ENCODE measurements at regions not wholly inside any gene's neighbourhood (a gene's known extent, or its start where the extent isn't known, plus 50 kb on each side); places are given as distances from the start of the nearest gene placed in this dataset.
A peak's percentile ranks its signal among the peaks of the same experiment; 100 is the strongest.
"Not testable (repeated sequence)": the region's sequence is repeated elsewhere in the genome, so short reads cannot be mapped to it uniquely, and the experiment has no call there.

- H3K9me3 Mint-ChIP-seq; H3K4me1 Mint-ChIP-seq; DNase-seq (ENCODE audit: low spot score in 2 of 2); H3K4me3 Mint-ChIP-seq; ATAC-seq (replicated peaks; ENCODE audit: extremely low read depth, poor library complexity, severe bottlenecking); H3K27ac Mint-ChIP-seq (ENCODE audit: low read depth); H3K36me3 Mint-ChIP-seq (ENCODE audit: insufficient read depth): not testable (repeated sequence)
- peaks cover 22% of the 10 kb centered on the region for H3K27me3 Mint-ChIP-seq
Measured at GRCh38 chr9:62843145-62843544, 1653.3 kb downstream of the SPATA31A7 start.

GRCh38 chr9:62843706-62844290 lies 1654.0 kb downstream of the SPATA31A7 start:
- H3K27ac Mint-ChIP-seq (ENCODE audit: low read depth); H3K36me3 Mint-ChIP-seq (ENCODE audit: insufficient read depth); DNase-seq (ENCODE audit: low spot score in 2 of 2); H3K4me1 Mint-ChIP-seq; H3K4me3 Mint-ChIP-seq; H3K9me3 Mint-ChIP-seq: not testable (repeated sequence)
- ATAC-seq (replicated peaks; ENCODE audit: extremely low read depth, poor library complexity, severe bottlenecking), result peak; percentile 19
- peaks cover 22% of the 10 kb centered on the region for H3K27me3 Mint-ChIP-seq

- not testable (repeated sequence) for H3K27ac Mint-ChIP-seq (ENCODE audit: low read depth); H3K4me1 Mint-ChIP-seq; H3K4me3 Mint-ChIP-seq; H3K36me3 Mint-ChIP-seq (ENCODE audit: insufficient read depth); H3K9me3 Mint-ChIP-seq; DNase-seq (ENCODE audit: low spot score in 2 of 2)
- peak; percentile 34 for ATAC-seq (replicated peaks; ENCODE audit: extremely low read depth, poor library complexity, severe bottlenecking)
- peaks cover 22% of the 10 kb centered on the region for H3K27me3 Mint-ChIP-seq
Measured at GRCh38 chr9:62844681-62845185, 1654.9 kb downstream of the SPATA31A7 start.

- H3K9me3 Mint-ChIP-seq; ATAC-seq (replicated peaks; ENCODE audit: extremely low read depth, poor library complexity, severe bottlenecking); H3K4me3 Mint-ChIP-seq; DNase-seq (ENCODE audit: low spot score in 2 of 2); H3K36me3 Mint-ChIP-seq (ENCODE audit: insufficient read depth); H3K4me1 Mint-ChIP-seq; H3K27ac Mint-ChIP-seq (ENCODE audit: low read depth): not testable (repeated sequence)
- H3K27me3 Mint-ChIP-seq, result peaks cover 37% of the 10 kb centered on the region
Measured at GRCh38 chr9:62848258-62848657, 1658.4 kb downstream of the SPATA31A7 start.

- H3K36me3 Mint-ChIP-seq (ENCODE audit: insufficient read depth); H3K27ac Mint-ChIP-seq (ENCODE audit: low read depth); H3K4me1 Mint-ChIP-seq; H3K9me3 Mint-ChIP-seq; ATAC-seq (replicated peaks; ENCODE audit: extremely low read depth, poor library complexity, severe bottlenecking); H3K4me3 Mint-ChIP-seq; DNase-seq (ENCODE audit: low spot score in 2 of 2): not testable (repeated sequence)
- peaks cover 36% of the 10 kb centered on the region for H3K27me3 Mint-ChIP-seq
Measured at GRCh38 chr9:62849991-62850390, 1660.2 kb downstream of the SPATA31A7 start.

- H3K36me3 Mint-ChIP-seq (ENCODE audit: insufficient read depth), result not testable (repeated sequence)
Measured at GRCh38 chr9:62857280-62857679, 1667.4 kb downstream of the SPATA31A7 start.

GRCh38 chr9:62858240-62858639 lies 1668.4 kb downstream of the SPATA31A7 start:
- H3K36me3 Mint-ChIP-seq (ENCODE audit: insufficient read depth); H3K27ac Mint-ChIP-seq (ENCODE audit: low read depth); DNase-seq (ENCODE audit: low spot score in 2 of 2); H3K9me3 Mint-ChIP-seq; H3K4me3 Mint-ChIP-seq; ATAC-seq (replicated peaks; ENCODE audit: extremely low read depth, poor library complexity, severe bottlenecking); H3K4me1 Mint-ChIP-seq: not testable (repeated sequence)
- H3K27me3 Mint-ChIP-seq, result peaks cover 42% of the 10 kb centered on the region

More at GRCh38 chr9:62857280-62857679, 1667.4 kb downstream of the SPATA31A7 start:
- H3K9me3 Mint-ChIP-seq; H3K4me1 Mint-ChIP-seq; DNase-seq (ENCODE audit: low spot score in 2 of 2); H3K4me3 Mint-ChIP-seq; ATAC-seq (replicated peaks; ENCODE audit: extremely low read depth, poor library complexity, severe bottlenecking); H3K27ac Mint-ChIP-seq (ENCODE audit: low read depth): not testable (repeated sequence)
- H3K27me3 Mint-ChIP-seq, result peaks cover 42% of the 10 kb centered on the region

- not testable (repeated sequence) for H3K4me3 Mint-ChIP-seq; H3K27ac Mint-ChIP-seq (ENCODE audit: low read depth)
Measured at GRCh38 chr9:62860939-62861860, 1671.4 kb downstream of the SPATA31A7 start.

GRCh38 chr9:62862180-62862579 lies 1672.3 kb downstream of the SPATA31A7 start:
- not testable (repeated sequence) for H3K4me3 Mint-ChIP-seq; H3K4me1 Mint-ChIP-seq; H3K27ac Mint-ChIP-seq (ENCODE audit: low read depth); H3K9me3 Mint-ChIP-seq; ATAC-seq (replicated peaks; ENCODE audit: extremely low read depth, poor library complexity, severe bottlenecking); DNase-seq (ENCODE audit: low spot score in 2 of 2); H3K36me3 Mint-ChIP-seq (ENCODE audit: insufficient read depth)
- H3K27me3 Mint-ChIP-seq, result peaks cover 79% of the 10 kb centered on the region

More at GRCh38 chr9:62860939-62861860, 1671.4 kb downstream of the SPATA31A7 start:
- ATAC-seq (replicated peaks; ENCODE audit: extremely low read depth, poor library complexity, severe bottlenecking); H3K36me3 Mint-ChIP-seq (ENCODE audit: insufficient read depth); DNase-seq (ENCODE audit: low spot score in 2 of 2); H3K9me3 Mint-ChIP-seq; H3K4me1 Mint-ChIP-seq: not testable (repeated sequence)
- peaks cover 69% of the 10 kb centered on the region for H3K27me3 Mint-ChIP-seq

GRCh38 chr9:62863319-62863718 lies 1673.5 kb downstream of the SPATA31A7 start:
- not testable (repeated sequence) for H3K4me3 Mint-ChIP-seq; H3K9me3 Mint-ChIP-seq; H3K36me3 Mint-ChIP-seq (ENCODE audit: insufficient read depth); H3K27ac Mint-ChIP-seq (ENCODE audit: low read depth); H3K4me1 Mint-ChIP-seq; ATAC-seq (replicated peaks; ENCODE audit: extremely low read depth, poor library complexity, severe bottlenecking); DNase-seq (ENCODE audit: low spot score in 2 of 2)
- H3K27me3 Mint-ChIP-seq, result peaks cover 82% of the 10 kb centered on the region

- H3K27ac Mint-ChIP-seq (ENCODE audit: low read depth), result not testable (repeated sequence)
Measured at GRCh38 chr9:62863867-62864266, 1674.0 kb downstream of the SPATA31A7 start.

GRCh38 chr9:62864481-62865469 lies 1674.9 kb downstream of the SPATA31A7 start:
- not testable (repeated sequence) for ATAC-seq (replicated peaks; ENCODE audit: extremely low read depth, poor library complexity, severe bottlenecking); H3K36me3 Mint-ChIP-seq (ENCODE audit: insufficient read depth); H3K9me3 Mint-ChIP-seq; H3K4me1 Mint-ChIP-seq; H3K4me3 Mint-ChIP-seq; H3K27ac Mint-ChIP-seq (ENCODE audit: low read depth); DNase-seq (ENCODE audit: low spot score in 2 of 2)
- peaks cover 81% of the 10 kb centered on the region for H3K27me3 Mint-ChIP-seq

More at GRCh38 chr9:62863867-62864266, 1674.0 kb downstream of the SPATA31A7 start:
- peaks cover 81% of the 10 kb centered on the region for H3K27me3 Mint-ChIP-seq
- ATAC-seq (replicated peaks; ENCODE audit: extremely low read depth, poor library complexity, severe bottlenecking); H3K36me3 Mint-ChIP-seq (ENCODE audit: insufficient read depth); H3K4me1 Mint-ChIP-seq; H3K4me3 Mint-ChIP-seq; DNase-seq (ENCODE audit: low spot score in 2 of 2); H3K9me3 Mint-ChIP-seq: not testable (repeated sequence)
